Peyer's patch (tissue), 4 donors: ENCODE measurements at regions not wholly inside any gene's neighbourhood (a gene's known extent, or its start where the extent isn't known, plus 50 kb on each side); places are given as distances from the start of the nearest gene placed in this dataset.
"Not testable (repeated sequence)": the region's sequence is repeated elsewhere in the genome, so short reads cannot be mapped to it uniquely, and the experiment has no call there.

ENCODE experiments used
- DNase-seq, 3 donors: peaks; one replicate each; pipeline ENCODE4 v3.0.0-alpha.2; 2017 to 2019
- H3K27ac ChIP-seq, 4 donors: fragments of 200-600 bp; sonication (generic); one replicate each; pipeline ENCODE4 v1.5.1; 2016 to 2019
- H3K27me3 ChIP-seq, 2 donors: fragments of 200-600 bp; sonication (generic); one replicate each; pipeline ENCODE4 v1.5.1; 2019
- H3K36me3 ChIP-seq, 3 donors: fragments of 200-600 bp; sonication (generic); one replicate each; pipeline ENCODE4 v1.5.1; 2016 to 2019
- H3K4me1 ChIP-seq, 4 donors: fragments of 200-600 bp; sonication (generic); one replicate each; pipeline ENCODE4 v1.5.1; 2016 to 2019
- H3K4me3 ChIP-seq, 4 donors: fragments of 200-600 bp; sonication (generic); 1 replicate in 3 of 4; 2 replicates in 1 of 4; pipeline ENCODE4 v1.5.1; 2016 to 2019; ENCODE audit warnings: mild to moderate bottlenecking in 1 of 4
- H3K9me3 ChIP-seq, 4 donors: fragments of 200-600 bp; sonication (generic); one replicate each; pipeline ENCODE4 v1.5.1; 2016 to 2019; ENCODE audit warnings: mild to moderate bottlenecking in 1 of 4
- CTCF ChIP-seq, 6 experiments: fragments of 450-650 bp in 4 of 6; fragments of 200-600 bp in 2 of 6; sonication (generic) in 1 of 6; IDR thresholded peaks; one replicate each; pipeline ENCODE4 v1.5.1; 2017 to 2019; ENCODE audit warnings: antibody characterized with exemption in 6 of 6, mild to moderate bottlenecking in 3 of 6, moderate library complexity in 1 of 6
- POLR2A ChIP-seq, 2 donors: fragments of 450-650 bp; IDR thresholded peaks; one replicate each; pipeline ENCODE4 v1.5.1; 2017; ENCODE audit warnings: antibody characterized with exemption in 2 of 2, mild to moderate bottlenecking in 2 of 2, moderate library complexity in 2 of 2

- H3K27ac ChIP-seq: no peak overlapping the region
- peaks cover 0 to 10% (median 0%) of the 10 kb centered on the region in 4 donors for H3K4me1 ChIP-seq
- no peak for DNase-seq
- no peaks in the 10 kb centered on the region for H3K36me3 ChIP-seq
- H3K27me3 ChIP-seq: no peaks in the 10 kb centered on the region
- no peak overlapping the region for H3K4me3 ChIP-seq
- no peak for TF ChIP-seq POLR2A (IDR thresholded peaks at IDR 0.05)
- no peak for TF ChIP-seq CTCF (IDR thresholded peaks at IDR 0.05)
- H3K9me3 ChIP-seq: no peaks in the 10 kb centered on the region
Measured at GRCh38 chr7:106744563-106745091, 83.7 kb upstream of the CCDC71L start.

- H3K9me3 ChIP-seq, H3K4me3 ChIP-seq, H3K36me3 ChIP-seq, H3K4me1 ChIP-seq, DNase-seq, H3K27me3 ChIP-seq: not testable (repeated sequence)
- peak overlapping the region in 1 of 4 donors; percentile 22 for H3K27ac ChIP-seq
Measured at GRCh38 chr7:106747301-106747700, 86.3 kb upstream of the CCDC71L start.

GRCh38 chr7:106747804-106748203 lies 86.8 kb upstream of the CCDC71L start:
- peaks cover 0 to 10% (median 0%) of the 10 kb centered on the region in 4 donors for H3K4me1 ChIP-seq
- peak overlapping the region in 1 of 4 donors; percentile 22 for H3K27ac ChIP-seq

GRCh38 chr7:106749165-106749564 lies 88.2 kb upstream of the CCDC71L start:
- no peaks in the 10 kb centered on the region for H3K9me3 ChIP-seq
- TF ChIP-seq POLR2A (IDR thresholded peaks at IDR 0.05) (no peak), CTCF (IDR thresholded peaks at IDR 0.05) (no peak)
- peaks cover 0 to 10% (median 0%) of the 10 kb centered on the region in 4 donors for H3K4me1 ChIP-seq
- H3K27me3 ChIP-seq: no peaks in the 10 kb centered on the region
- no peaks in the 10 kb centered on the region for H3K36me3 ChIP-seq
- no peak for DNase-seq
- H3K4me3 ChIP-seq: no peak overlapping the region
- no peak overlapping the region for H3K27ac ChIP-seq

More at GRCh38 chr7:106747804-106748203, 86.8 kb upstream of the CCDC71L start:
- TF ChIP-seq POLR2A (IDR thresholded peaks at IDR 0.05) (no peak), CTCF (IDR thresholded peaks at IDR 0.05) (no peak)
- Histone ChIP-seq H3K36me3 (no peaks in the 10 kb centered on the region), H3K27me3 (no peaks in the 10 kb centered on the region), H3K4me3 (no peak overlapping the region), H3K9me3 (no peaks in the 10 kb centered on the region)
- DNase-seq: no peak

- no peak for DNase-seq
- no peak overlapping the region for H3K4me3 ChIP-seq
- peaks cover 0 to 10% (median 0%) of the 10 kb centered on the region in 4 donors for H3K4me1 ChIP-seq
- H3K27me3 ChIP-seq: no peaks in the 10 kb centered on the region
- TF ChIP-seq CTCF (IDR thresholded peaks at IDR 0.05) (no peak), POLR2A (IDR thresholded peaks at IDR 0.05) (no peak)
- H3K36me3 ChIP-seq: no peaks in the 10 kb centered on the region
- no peaks in the 10 kb centered on the region for H3K9me3 ChIP-seq
- no peak overlapping the region for H3K27ac ChIP-seq
Measured at GRCh38 chr7:106750773-106751172, 89.8 kb upstream of the CCDC71L start.

- no peak for DNase-seq
- H3K4me3 ChIP-seq: no peak overlapping the region
- peaks cover 0 to 4% (median 0%) of the 10 kb centered on the region in 4 donors for H3K4me1 ChIP-seq
- no peaks in the 10 kb centered on the region for H3K27me3 ChIP-seq
- TF ChIP-seq POLR2A (IDR thresholded peaks at IDR 0.05) (no peak), CTCF (IDR thresholded peaks at IDR 0.05) (no peak)
- no peaks in the 10 kb centered on the region for H3K36me3 ChIP-seq
- no peak overlapping the region for H3K27ac ChIP-seq
- no peaks in the 10 kb centered on the region for H3K9me3 ChIP-seq
Measured at GRCh38 chr7:106752367-106752766, 91.4 kb upstream of the CCDC71L start.

- H3K4me3 ChIP-seq, H3K9me3 ChIP-seq, H3K27ac ChIP-seq, H3K36me3 ChIP-seq, H3K27me3 ChIP-seq, DNase-seq, H3K4me1 ChIP-seq: not testable (repeated sequence)
Measured at GRCh38 chr7:106755024-106755423, 94.1 kb upstream of the CCDC71L start.
